ENCODE measurements at regions not wholly inside any gene's neighbourhood (a gene's known extent, or its start where the extent isn't known, plus 50 kb on each side); places are given as distances from the start of the nearest gene placed in this dataset.

DNA sequence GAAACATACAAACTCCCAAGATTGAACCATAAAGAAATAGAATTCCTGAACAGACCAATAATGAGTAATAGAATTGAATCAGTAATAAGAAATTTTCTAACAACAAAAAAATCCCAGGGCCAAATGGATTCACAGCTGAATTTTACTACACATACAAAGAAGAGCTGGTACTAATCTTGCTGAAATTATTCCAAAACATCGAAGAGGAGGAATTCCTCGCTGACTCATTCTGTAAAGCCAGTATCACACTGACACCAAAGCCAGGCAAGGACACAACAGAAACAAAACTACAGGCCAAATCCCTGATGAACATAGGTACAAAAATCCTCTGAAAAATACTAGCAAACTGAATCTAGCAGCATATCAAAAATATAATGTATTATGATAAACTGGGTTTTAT is 367.8 kb upstream of the CLEC14A start (continued):
- TF ChIP-seq NANOG (IDR thresholded peaks at IDR 0.05; ENCODE audit: insufficient read depth, low read depth, low read length, poor library complexity, severe bottlenecking), result no peak

All from H1 (cell line).